DLD1 (cell line): ENCODE measurements at regions not wholly inside any gene's neighbourhood (a gene's known extent, or its start where the extent isn't known, plus 50 kb on each side); places are given as distances from the start of the nearest gene placed in this dataset.

ENCODE experiments used
- in situ Hi-C: cut with HindIII; loops from 2 replicates; pipeline ENCODE4 v1.10.0; 2017; ENCODE audit warnings: low sequenced_read_pairs

DNA sequence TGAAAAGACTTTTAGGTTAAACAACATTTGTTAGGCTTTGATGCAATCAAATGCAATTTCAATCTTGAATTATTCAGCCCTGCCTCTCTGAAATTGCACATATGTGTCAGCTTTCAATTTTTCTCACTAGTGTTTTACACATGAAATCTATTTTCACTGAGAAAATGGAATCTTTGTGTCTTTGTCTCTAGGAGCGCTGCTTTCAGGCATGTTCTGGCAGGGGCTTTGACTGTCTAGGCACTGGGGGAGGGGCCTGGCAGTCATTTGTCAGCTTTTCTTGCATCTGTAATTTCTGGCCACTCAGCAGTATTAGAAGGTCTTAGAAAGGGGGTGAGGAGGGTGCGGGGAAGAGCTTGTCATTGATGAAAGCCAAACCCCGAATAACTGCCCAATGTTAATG, 264.4 kb downstream of the PTPRC start:
- in situ Hi-C loops, result no loop called here

DNA sequence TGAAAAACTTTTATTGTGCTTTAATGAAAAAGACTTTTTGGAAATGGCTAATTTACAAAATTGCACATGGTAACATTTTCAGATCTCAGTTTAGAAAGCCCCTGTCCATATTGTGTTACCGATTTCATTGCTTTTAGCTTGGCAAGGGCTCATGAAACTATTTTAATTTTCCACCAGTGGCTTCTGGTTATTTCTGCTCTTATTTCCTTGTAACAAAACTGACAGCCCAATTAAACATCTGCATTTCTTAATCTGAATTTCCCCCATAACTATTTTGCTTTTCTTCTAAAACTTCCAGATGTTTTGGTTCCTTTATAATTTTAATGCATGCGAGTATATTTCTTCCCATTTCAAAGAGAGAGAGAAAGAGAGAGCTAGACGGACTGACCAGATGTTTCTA, 264.8 kb downstream of the PTPRC start:
- in situ Hi-C loops, result no loop called here

DNA sequence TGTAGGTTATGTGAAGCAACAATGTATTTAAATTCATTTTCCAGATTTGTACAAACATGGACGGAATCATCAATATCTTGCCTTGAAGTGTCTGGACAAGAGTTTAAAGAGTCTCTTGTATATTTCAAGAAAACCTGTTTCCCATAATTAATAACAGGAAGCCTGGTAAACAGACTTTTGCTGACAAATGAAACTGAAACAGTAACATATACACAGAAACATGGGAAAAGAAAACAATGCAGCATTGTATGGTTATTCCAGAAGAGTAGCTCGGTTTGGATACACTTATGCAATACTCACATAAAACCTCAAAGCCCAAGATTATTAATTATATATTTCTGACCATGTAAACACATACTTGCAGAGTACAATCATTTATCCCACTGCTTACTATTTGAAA, 265.5 kb downstream of the PTPRC start:
- in situ Hi-C loops, result no loop called here

DNA sequence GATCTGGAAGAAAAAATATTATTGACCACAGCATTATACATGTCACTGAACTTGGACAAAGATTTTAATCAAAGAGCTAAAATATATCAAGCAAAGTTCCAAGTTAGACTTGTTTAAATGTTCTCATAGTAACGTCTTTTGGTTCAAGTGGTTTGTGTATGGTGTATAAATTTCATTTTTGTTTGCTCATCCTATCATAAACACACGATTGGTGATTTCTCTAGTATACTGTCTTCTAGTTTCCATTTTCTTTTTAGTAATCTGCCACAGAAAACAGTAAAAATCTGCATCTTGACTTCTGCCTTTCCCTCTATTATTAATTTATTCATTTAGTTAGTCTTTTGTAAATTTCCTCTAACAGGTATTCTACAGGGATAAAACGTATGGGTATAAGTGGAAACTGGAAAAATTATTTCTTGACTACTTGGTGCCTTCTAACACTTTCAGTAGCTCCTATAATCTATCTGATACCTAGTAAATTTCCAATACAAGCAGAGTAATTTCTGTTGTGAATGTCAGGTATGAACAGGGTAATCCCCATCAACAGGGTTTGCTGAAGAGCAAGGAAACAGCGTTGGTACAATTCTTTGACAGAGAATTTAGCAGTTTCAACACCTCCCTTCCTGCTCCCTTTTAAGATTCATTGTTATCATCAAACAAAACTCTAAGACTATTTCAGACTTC, 268.0 kb downstream of the PTPRC start:
- in situ Hi-C loops, result no loop called here

DNA sequence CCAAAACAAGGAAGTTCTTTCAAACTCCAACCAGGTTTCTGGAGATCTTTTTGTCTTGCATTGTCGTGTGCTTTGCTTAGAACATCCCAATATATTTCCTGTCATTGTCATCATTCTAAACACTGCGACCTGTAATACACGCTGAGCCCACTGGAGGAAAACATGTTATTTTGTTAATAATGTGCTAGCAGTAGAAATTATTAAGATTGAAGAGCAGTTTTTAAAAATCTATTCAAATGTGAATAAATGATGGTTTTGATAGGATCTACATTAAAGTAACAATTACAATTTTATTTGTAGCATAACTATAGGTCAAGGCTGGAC, 268.5 kb downstream of the PTPRC start:
- in situ Hi-C loops, result no loop called here

DNA sequence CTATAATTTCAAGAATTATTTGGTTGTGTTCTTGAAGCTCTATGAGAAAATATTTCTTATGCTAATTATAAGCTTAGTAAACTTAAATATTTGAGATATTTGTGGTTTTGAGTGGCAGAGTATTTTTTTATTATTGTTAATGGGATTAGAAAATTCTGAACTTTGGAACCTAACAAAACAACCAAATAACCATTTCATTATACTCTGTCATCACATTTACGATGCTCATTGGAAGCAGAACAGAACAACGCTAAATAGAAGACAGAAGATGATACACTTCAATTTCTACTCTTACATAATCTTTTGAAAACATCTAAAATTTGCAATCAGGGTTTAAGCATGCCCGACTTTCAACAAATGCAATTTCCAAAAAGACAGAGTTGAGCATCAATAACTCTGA, 270.2 kb downstream of the PTPRC start:
- in situ Hi-C loops, result no loop called here

DNA sequence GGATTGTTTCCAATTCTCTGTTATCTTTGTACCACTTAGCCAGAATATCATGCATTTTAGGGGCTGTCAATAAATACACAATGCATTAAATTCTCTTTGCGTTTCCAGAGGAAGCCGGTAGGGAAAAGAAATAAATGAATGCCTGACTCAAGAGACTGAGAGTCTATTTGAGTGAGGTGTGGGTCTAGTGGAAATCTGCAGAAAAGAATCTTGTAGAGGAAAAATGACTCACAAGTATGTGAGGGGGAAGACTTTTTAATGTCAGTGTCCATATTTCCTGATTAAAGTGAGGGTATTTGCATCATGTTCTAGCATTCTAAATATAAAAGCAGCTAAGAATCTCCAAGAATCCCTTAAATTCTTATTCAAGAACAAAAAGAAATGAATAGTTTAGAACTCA, 271.1 kb downstream of the PTPRC start:
- in situ Hi-C loops, result no loop called here

DNA sequence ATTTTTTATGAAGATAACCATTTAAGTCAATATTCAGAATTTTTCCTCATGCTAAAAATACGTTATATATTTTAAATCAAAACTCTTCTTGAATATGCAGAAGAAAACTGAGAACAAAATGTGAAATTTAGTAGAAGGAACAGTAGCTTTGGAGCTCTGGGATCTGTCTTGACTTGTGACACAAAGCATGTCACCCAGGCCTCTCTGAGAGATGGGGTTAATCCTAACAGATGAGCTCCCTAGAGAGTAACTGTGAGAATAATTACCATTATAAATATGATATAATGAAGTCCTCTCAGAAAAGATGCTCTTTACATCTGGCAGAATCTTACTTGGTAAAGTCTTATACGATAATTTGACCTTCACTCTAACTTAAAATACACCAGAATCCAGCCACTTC, 272.0 kb downstream of the PTPRC start:
- in situ Hi-C loops, result no loop called here

DNA sequence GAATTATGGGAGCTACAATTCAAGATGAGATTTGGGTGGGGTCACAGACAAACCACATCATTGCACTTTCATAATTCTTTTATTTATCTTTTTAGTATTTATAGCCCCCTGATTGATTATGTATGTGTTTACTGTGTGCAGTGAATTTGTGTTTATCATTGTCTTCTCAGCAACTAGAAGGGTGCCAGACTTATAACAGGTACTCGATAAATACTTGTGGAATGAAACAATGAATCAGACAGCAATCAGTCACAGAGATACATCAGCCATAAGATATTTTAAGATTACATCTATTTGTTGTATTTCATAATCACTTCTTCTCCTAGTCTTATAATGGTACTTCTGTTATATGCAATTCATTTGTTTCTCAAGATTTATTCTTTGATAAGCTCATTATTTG, 273.2 kb downstream of the PTPRC start:
- in situ Hi-C loops, result no loop called here

DNA sequence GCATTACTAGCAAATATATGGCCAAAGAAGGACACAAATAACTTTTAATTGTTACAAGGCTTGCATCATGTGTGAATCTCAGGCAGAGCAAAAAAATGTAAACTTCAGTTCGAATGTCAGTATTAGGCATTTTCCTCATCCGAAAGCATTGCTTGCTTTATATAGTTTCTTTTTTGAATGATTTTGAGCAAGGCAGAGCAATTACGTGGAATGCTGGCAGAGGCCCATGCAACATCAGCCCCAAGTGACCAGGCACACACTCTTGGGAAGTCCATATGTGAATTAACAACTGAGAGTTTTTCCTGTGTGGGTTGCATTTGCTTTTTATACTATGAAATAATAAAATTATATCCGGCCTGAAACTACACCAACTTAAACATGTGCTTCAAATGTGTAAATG, 274.8 kb downstream of the PTPRC start:
- in situ Hi-C loops, result no loop called here

DNA sequence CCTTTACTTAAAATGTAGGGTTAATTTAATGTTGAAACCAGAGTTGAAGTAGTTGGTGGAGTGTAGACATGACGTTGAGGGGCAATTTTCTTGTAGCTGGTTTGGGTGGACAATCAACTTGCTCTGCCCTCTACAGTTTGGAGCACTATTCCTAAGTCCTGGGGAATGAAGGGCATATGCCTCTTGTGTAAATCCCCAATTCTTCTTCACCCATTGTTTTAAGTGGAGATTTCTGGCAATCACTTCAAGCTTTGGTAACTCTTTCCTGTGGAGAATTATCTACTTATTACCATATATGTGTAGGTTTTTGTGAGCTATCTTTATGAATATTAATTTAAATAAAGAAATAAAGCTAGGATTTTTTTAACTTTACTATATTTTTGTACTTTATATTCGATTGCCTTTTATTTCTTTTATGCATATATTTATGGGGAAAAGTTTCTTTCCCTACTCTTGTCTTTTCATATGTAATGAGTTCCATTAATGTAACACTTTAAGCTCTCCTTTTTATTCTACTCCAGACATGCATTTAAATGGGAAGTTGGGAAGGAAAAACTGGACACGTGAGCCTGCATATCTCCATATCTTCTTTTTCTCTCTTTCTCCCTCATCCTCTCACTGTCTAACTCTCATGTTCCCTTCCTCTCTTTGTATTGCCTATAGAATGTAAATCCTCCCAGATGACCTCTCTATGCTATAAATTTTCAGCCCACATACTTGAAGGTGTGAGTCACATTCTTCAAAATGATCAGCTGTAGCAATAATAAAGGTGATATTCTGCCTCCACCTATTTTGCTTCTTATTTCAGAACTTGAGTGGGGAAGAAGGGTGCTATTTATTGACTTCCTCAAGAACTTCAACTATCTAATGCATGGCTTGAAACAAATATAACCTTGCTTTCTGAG, 276.7 kb downstream of the PTPRC start:
- in situ Hi-C loops, result no loop called here

DNA sequence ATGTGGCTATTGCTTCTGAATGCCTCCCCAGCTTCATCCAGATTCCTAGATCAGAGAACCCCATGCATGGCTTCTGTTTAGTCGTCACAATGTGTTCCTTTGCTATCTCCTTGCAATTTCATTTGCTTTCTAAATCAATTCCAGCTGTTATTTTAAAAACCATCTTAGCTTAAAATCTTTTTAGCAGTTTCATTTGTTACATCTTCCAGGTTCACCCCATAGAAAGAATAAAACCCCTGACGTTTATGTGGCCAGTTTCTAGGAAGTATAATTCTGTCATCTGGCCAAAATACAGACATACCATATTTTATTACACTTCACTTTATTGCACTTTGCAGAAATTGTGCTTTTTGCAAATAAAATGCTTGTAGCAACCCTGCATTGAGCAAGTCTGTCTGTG, 278.4 kb downstream of the PTPRC start:
- in situ Hi-C loops, result no loop called here

DNA sequence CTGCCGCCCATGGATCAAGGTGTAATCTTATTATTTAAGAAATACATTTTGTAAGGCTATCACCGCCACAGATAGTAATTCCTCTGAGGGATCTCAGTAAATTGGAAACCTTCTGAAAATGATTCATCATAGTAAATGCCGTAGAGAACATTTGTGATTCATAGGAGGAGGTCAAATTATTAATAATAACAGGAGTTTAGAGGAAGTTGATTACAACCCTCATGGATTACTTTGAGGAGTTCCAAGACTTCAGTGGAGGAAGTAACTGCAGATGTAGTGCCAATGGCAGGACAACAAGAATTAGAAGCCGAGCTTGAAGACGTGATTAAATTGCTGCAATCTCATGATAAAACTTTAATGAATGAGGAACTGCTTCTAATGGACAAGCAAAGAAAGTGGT, 280.1 kb downstream of the PTPRC start:
- in situ Hi-C loops, result no loop called here

DNA sequence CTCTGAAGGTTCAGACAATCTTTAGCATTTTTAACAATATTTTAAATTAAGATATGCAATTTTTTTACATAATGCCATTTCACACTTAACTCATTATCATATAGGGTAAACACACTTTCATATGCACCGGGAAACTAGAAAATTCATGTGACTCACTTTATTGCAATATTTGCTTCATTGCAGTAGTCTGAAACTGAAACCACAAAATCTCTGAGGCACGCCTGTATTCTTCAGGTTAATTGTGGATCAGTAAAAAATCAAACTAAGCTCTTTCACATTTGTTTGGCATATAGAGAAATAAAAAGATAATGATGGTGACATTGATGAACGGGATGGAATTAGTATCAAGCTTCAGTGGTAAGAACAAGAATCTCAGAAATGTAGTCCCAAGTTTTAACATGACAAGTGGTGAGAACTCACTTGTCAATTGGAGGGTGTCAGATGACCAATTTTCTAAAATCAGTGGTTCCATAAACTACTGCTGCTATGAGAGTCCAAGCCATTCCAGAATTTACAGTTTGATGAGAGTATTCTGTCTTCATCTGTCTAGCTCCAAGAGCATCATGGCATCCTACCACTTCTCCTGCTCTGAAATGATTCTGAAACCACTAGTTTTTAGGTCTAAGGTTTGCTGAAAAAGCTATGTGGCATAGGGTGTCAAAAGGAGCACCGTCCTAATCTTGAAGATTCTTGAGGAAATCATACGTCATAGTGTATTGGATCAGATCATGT, 281.0 kb downstream of the PTPRC start:
- in situ Hi-C loops, result no loop called here

DNA sequence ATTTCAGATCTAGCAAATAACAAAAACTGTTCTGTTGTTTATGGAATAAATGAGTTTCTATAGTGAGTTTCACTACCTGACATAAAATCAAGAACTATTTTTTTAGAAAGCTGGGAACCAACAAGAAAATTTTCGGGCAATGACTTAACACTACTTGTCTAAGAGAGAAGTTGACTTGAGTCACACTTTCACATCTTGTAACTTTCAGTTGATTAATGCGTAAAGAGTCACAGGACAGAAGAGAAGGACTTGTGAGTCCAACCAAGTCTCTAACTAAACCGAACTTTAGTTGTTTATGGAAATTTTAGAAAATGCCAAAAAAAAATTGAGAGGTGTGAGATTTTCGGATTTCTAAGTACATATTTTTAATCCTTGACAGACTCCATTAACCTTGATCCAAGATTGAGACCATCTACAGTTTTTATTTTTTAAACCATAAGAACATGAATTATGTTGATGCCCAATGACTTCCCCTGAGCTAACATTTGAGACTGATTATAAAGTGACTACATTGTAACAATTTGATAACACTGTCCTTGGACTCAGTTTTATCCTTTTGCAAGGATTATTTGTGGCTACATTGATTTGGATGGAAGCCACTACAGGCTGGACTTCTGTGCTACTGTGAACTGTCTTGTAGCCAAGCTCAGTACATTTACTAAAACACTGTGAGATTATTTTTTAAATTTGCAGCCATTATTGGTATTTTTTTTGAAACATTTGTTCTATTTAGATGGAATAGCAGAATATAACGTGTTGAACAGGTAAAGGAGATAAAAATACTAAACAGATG, 284.0 kb downstream of the PTPRC start:
- in situ Hi-C loops, result no loop called here

DNA sequence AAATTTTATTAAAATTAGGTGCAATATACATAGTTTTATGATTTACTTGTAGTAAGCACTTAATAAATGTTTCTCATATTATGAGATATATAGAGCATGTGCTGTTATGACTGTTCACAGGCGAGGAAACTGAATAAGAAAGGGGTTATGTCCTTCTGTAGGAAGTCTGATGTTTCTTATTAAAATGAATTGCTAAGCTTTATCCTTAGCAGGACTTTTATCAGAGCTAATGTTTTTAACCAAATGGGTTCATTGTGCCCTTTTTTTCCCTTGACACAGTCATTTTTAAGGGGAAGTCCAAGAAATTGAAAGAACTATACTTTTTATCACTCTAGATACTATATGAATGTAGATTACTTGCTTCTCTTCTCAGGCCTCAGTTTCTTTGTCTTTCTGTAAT, 285.2 kb downstream of the PTPRC start:
- in situ Hi-C loops, result no loop called here

DNA sequence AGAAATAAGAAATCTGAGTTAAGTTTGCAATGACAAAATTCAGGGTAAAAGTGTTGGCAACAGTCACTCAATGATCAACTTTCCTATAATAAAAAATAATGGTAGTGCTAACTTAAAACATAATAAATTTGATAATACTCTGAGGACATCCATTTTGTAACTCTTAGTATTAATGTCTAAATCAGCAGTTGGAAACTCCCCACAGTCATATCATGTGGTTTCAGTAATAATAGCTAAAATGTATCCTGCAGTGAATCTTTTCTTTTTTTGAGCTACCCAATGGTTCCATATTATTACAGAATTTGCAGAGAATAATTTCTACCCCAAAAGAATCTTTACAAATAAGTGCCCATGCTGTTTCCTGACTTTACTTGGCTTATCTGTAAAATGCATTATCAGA, 286.7 kb downstream of the PTPRC start:
- in situ Hi-C loops, result no loop called here

DNA sequence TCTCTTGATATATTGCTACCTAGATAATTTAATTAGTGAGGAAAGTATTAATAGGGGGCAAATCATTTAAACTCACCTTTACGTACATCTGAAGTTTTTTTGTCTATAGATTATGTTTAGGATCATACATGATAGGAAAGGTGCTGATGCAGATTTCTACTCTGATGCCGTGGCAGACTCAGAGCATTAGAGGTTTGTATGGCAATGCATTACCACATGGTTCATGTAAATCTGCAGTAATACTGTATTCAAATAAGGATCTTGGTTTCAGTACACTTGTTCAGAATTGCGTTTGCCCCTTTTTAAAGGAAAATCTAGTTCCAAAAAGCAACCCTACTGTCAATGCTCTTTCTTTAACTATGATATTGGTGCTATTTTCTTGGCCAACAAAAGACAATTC, 288.3 kb downstream of the PTPRC start:
- in situ Hi-C loops, result no loop called here

DNA sequence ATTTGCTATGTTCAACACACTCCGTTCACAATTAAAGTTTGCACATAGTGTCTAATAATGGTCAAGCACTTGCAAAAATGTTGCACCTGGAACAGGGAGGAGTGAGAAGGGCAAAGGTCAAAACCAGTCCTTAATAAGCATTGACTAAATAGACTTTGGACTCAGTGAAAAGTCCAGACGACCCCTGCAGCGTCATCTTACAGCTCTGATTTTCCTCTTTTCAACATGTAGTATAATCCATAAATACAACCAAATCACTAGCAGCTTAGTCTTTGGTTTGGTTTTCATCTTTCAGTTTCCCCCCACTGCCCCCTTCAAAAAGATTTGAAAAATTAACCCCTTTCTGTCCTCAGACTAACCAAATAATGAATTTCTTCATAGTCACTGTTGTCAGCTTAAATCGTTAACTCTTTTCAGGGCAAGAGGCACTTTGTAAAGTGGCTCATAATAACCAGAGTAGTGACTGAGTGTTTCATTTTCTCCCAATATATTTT, 290.3 kb downstream of the PTPRC start:
- in situ Hi-C loops, result no loop called here

DNA sequence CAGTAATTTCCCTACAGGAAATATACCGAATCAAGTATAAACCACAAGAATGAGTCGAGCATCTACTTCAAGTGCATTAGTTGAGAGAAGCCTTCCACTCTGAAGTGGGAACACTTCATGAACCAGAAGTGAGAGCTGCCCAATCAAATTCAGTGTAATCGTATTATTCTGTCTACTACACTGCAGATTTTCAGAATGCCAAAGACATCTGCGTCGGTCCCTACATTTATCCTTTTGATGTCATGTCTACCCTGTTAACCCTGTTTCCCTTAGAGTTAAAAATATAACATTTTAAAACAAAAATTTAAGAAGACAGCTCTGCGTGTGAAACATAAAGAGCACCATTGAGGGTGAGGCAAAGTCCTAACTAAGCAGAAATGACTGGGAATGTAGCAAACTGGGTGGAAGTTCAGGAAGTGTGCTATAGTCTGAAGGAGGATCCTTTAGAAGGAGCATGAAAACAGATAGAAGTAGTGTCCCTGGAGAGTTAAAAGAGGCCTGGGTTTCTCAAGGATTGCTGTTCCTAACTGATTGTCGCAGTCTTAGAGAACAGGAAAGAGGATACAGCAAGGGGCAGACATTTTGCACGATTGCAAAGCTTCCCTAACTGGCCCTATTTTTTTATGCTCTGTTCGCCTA, 291.2 kb downstream of the PTPRC start:
- in situ Hi-C loops, result no loop called here
